ENCODE measurements at regions not wholly inside any gene's neighbourhood (a gene's known extent, or its start where the extent isn't known, plus 50 kb on each side); places are given as distances from the start of the nearest gene placed in this dataset.

DNA sequence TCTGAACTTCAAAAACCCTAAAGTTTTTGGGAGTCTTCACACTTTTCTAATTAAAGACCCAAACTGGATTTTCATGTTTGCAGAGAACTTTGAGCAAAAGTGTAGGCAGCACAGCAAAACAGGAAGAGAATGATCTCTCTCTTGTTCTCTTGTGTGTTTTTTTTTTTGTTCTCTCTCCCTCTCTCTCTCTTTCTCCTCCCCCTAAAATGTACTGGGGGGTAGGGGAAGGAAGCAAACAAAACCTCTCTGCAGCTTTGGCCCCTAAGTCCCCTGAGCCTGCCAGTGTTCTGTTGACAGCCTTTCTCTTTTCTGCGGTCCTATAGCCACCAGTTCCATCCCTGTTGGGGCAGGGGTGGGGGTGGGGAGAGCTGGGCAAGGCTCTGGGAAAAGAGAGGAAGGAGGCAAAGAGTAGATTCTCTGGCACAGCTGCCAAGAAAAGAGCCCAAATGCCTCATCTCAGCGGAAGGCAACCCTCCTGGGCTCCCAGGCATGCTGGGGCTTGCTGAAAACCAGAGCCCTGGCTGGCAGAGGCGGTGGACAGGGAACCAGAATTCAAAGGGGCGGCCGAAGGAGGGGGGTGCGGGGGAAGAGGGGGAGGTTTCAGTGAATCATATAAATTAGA, 295.3 kb downstream of the SOX9 start:
- no peak overlapping the region for H3K4me3 ChIP-seq (replicated peaks in 1 of 3; ENCODE audit: insufficient read depth in 1 of 3, low read depth in 1 of 3, low read length in 3 of 3)
- H3K9me1 ChIP-seq (replicated peaks; ENCODE audit: control insufficient read depth, extremely low read depth, insufficient read depth, low read length), result no peaks in the 10 kb centered on the region
- no peaks in the 10 kb centered on the region for H3K79me2 ChIP-seq (ENCODE audit: control insufficient read depth, insufficient read depth, low read length)
- H3K4me2 ChIP-seq (ENCODE audit: insufficient read depth, low read length), result no peak overlapping the region
- TF ChIP-seq GATA2 (IDR thresholded peaks at IDR 0.05; ENCODE audit: insufficient read depth, insufficient read length, low read depth, low read length) (no peak), MYC (IDR thresholded peaks at IDR 0.05; ENCODE audit: low read depth, low read length) (no peak), POLR2A (IDR thresholded peaks at IDR 0.05; ENCODE audit: low read depth, low read length) (no peak), EZH2 (IDR thresholded peaks at IDR 0.05; ENCODE audit: borderline replicate concordance, low read depth, low read length, severe bottlenecking) (no peak), JUN (IDR thresholded peaks at IDR 0.05; ENCODE audit: borderline replicate concordance, insufficient read depth, insufficient read length, low read depth) (no peak), FOS (IDR thresholded peaks at IDR 0.05; ENCODE audit: borderline replicate concordance, insufficient read depth, low read length) (no peak), POLR2AphosphoS5 (IDR thresholded peaks at IDR 0.05; ENCODE audit: insufficient read depth, low read depth, low read length) (no peak)
- TF ChIP-seq, protein P1, sequence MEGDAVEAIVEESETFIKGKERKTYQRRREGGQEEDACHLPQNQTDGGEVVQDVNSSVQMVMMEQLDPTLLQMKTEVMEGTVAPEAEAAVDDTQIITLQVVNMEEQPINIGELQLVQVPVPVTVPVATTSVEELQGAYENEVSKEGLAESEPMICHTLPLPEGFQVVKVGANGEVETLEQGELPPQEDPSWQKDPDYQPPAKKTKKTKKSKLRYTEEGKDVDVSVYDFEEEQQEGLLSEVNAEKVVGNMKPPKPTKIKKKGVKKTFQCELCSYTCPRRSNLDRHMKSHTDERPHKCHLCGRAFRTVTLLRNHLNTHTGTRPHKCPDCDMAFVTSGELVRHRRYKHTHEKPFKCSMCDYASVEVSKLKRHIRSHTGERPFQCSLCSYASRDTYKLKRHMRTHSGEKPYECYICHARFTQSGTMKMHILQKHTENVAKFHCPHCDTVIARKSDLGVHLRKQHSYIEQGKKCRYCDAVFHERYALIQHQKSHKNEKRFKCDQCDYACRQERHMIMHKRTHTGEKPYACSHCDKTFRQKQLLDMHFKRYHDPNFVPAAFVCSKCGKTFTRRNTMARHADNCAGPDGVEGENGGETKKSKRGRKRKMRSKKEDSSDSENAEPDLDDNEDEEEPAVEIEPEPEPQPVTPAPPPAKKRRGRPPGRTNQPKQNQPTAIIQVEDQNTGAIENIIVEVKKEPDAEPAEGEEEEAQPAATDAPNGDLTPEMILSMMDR (IDR thresholded peaks at IDR 0.05; ENCODE audit: extremely low read depth in 1 of 2, insufficient read depth in 1 of 2, low read depth in 1 of 2, low read length in 2 of 2), result no peak
- TF ChIP-seq, protein P2, sequence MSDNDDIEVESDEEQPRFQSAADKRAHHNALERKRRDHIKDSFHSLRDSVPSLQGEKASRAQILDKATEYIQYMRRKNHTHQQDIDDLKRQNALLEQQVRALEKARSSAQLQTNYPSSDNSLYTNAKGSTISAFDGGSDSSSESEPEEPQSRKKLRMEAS (IDR thresholded peaks at IDR 0.05; ENCODE audit: insufficient read depth, insufficient read length), result no peak
- H2AFZ ChIP-seq (ENCODE audit: low read depth, low read length), result no peak overlapping the region
- no peaks in the 10 kb centered on the region for H4K20me1 ChIP-seq (replicated peaks; ENCODE audit: control insufficient read depth, extremely low read depth, insufficient read depth, low read length)
- no peak overlapping the region for H3K27ac ChIP-seq (ENCODE audit: insufficient read depth, low read depth, low read length)
- no peak for FAIRE-seq
- no peak overlapping the region for H3K9ac ChIP-seq (replicated peaks; ENCODE audit: extremely low read depth, insufficient read depth, low read length)
- no peaks in the 10 kb centered on the region for H3K36me3 ChIP-seq (ENCODE audit: control insufficient read depth in 2 of 2, extremely low read depth in 1 of 2, insufficient read depth in 2 of 2, low read length in 2 of 2)
- DNase-seq (ENCODE audit: low read depth, low spot score), result no peak
- intact Hi-C loops (cut with micrococcal nuclease), result no loop called here
- dilution Hi-C loops (cut with MboI; ENCODE audit: extremely low pct_ligation_motif_present, low sequenced_read_pairs), result no loop called here
- CTCF ChIA-PET, result interaction anchor here (1.0 kb wide), 1 partner anchor 141 kb away, joined by 4 read pairs; no protein-coding TSS in a partner anchor
- no peaks in the 10 kb centered on the region for H3K9me3 ChIP-seq (replicated peaks; ENCODE audit: control insufficient read depth, insufficient read depth, low read length)
- no peaks in the 10 kb centered on the region for H3K27me3 ChIP-seq (ENCODE audit: control insufficient read depth in 2 of 2, insufficient read depth in 2 of 2, low read length in 2 of 2)
- H3K4me1 ChIP-seq (ENCODE audit: control insufficient read depth, extremely low read depth, insufficient read depth, low read length), result peaks cover 8% of the 10 kb centered on the region
- POLR2A ChIA-PET, result no interaction called here
- no TSS peak for BruUV-seq (replicated peaks)
